Stomach (tissue), 8 donors: ENCODE measurements at regions not wholly inside any gene's neighbourhood (a gene's known extent, or its start where the extent isn't known, plus 50 kb on each side); places are given as distances from the start of the nearest gene placed in this dataset.

Source experiments
- DNase-seq, 2 donors: peaks; one replicate each; pipeline versions ENCODE4 v3.0.0 to v3.0.0-alpha.2; 2013 to 2019
- H3K27ac ChIP-seq, 5 donors: fragments of 200-600 bp in 4 of 5; sonication (generic) in 4 of 5; one replicate each; pipeline ENCODE4 v1.5.1; 2013 to 2019; ENCODE audit warnings: mild to moderate bottlenecking in 1 of 5, moderate library complexity in 1 of 5
- H3K27me3 ChIP-seq, 3 donors: fragments of 200-600 bp; sonication (generic); one replicate each; pipeline ENCODE4 v1.5.1; 2017 to 2019; ENCODE audit warnings: mixed run types in 1 of 3
- H3K36me3 ChIP-seq, 4 donors: fragments of 200-600 bp; sonication (generic); 1 replicate in 3 of 4; 2 replicates in 1 of 4; pipeline ENCODE4 v1.5.1; 2016 to 2019
- H3K4me1 ChIP-seq, 4 donors: fragments of 200-600 bp; sonication (generic); one replicate each; pipeline ENCODE4 v1.5.1; 2016 to 2019
- H3K4me3 ChIP-seq, 4 donors: fragments of 200-600 bp; sonication (generic) in 3 of 4; one replicate each; pipeline ENCODE4 v1.5.1; 2016 to 2019; ENCODE audit warnings: mild to moderate bottlenecking in 1 of 4
- H3K9me3 ChIP-seq, 4 donors: fragments of 200-600 bp; sonication (generic); one replicate each; pipeline ENCODE4 v1.5.1; 2016 to 2019
- EP300 ChIP-seq: sonication (generic); formaldehyde crosslinking; IDR thresholded peaks from one replicate; pipeline ENCODE4 v1.6.1; 2017; ENCODE audit warnings: antibody characterized with exemption
- POLR2A ChIP-seq, 4 donors: fragments of 450-650 bp; IDR thresholded peaks; one replicate each; pipeline ENCODE4 v1.6.1; 2016; ENCODE audit warnings: antibody characterized with exemption in 4 of 4, control low read depth in 2 of 4, mild to moderate bottlenecking in 1 of 4, moderate library complexity in 1 of 4
- POLR2AphosphoS5 ChIP-seq, 3 donors: sonication (generic); formaldehyde crosslinking; IDR thresholded peaks; one replicate each; pipeline ENCODE4 v1.6.1; 2016; ENCODE audit warnings: antibody characterized with exemption in 3 of 3
- WGBS, 5 donors: extraction: QIAGEN DNeasy Blood & Tissue Kit in 3 of 5; methylation state at CpG; one replicate each; pipeline versions ENCODE4 v1.1.5 to v1.1.7; 2013 to 2018; 5-methylcytosine and 5-hydroxymethylcytosine counted together
- intact Hi-C: fragments of 100-400 bp; cut with DNase I; formaldehyde crosslinking; loops from one replicate; pipeline ENCODE4 v1.15.1; 2023; ENCODE audit warnings: low total_unique reads
- TF ChIP-seq, protein P1 (sequence below), 7 experiments: fragments of 450-650 bp in 4 of 7; fragments of 200-600 bp in 3 of 7; sonication (generic) in 3 of 7; IDR thresholded peaks; one replicate each; pipeline ENCODE4 v1.5.1; 2016 to 2019; ENCODE audit warnings: antibody characterized with exemption in 7 of 7, control low read depth in 2 of 7, mild to moderate bottlenecking in 1 of 7
- donor health status: healthy with polysubstance abuse.
- donor health status: Bipolar disorder and iron deficiency.
- donor health status: healthy.

DNA sequence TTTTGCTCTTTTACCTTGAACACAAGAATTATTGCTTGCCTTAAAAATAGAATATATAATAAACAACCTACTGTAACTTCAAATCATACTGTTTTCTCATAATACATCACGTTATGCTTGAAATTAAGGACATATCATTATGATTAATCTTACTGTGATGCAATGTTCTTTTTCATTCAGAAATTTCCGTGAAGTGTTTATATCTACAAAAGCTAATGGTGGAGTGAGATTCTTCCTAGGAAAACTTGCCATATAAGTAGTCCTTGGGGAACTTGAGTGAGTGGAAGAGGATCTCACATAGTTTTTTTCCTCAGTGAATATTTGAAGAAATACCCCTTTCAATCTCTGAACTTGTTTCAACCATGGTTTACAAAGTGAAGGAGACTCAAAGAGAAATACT, 498.7 kb upstream of the CBLB start:
- WGBS, 5 donors = 60 to 77% (median 69%) methylated on average over 2 of the region's 2 CpGs
- Histone ChIP-seq H3K4me1 (no peaks in the 10 kb centered on the region), H3K36me3 (no peaks in the 10 kb centered on the region), H3K27me3 (no peaks in the 10 kb centered on the region), H3K27ac (no peak overlapping the region), H3K4me3 (no peak overlapping the region), H3K9me3 (peaks cover 0 to 2% (median 0%) of the 10 kb centered on the region in 4 donors)
- TF ChIP-seq POLR2AphosphoS5 (IDR thresholded peaks at IDR 0.05) (no peak), POLR2A (IDR thresholded peaks at IDR 0.05) (no peak), EP300 (no peak)
- TF ChIP-seq, protein P1, sequence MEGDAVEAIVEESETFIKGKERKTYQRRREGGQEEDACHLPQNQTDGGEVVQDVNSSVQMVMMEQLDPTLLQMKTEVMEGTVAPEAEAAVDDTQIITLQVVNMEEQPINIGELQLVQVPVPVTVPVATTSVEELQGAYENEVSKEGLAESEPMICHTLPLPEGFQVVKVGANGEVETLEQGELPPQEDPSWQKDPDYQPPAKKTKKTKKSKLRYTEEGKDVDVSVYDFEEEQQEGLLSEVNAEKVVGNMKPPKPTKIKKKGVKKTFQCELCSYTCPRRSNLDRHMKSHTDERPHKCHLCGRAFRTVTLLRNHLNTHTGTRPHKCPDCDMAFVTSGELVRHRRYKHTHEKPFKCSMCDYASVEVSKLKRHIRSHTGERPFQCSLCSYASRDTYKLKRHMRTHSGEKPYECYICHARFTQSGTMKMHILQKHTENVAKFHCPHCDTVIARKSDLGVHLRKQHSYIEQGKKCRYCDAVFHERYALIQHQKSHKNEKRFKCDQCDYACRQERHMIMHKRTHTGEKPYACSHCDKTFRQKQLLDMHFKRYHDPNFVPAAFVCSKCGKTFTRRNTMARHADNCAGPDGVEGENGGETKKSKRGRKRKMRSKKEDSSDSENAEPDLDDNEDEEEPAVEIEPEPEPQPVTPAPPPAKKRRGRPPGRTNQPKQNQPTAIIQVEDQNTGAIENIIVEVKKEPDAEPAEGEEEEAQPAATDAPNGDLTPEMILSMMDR (IDR thresholded peaks at IDR 0.05) = no peak
- intact Hi-C loops = no loop called here
- DNase-seq = no peak

DNA sequence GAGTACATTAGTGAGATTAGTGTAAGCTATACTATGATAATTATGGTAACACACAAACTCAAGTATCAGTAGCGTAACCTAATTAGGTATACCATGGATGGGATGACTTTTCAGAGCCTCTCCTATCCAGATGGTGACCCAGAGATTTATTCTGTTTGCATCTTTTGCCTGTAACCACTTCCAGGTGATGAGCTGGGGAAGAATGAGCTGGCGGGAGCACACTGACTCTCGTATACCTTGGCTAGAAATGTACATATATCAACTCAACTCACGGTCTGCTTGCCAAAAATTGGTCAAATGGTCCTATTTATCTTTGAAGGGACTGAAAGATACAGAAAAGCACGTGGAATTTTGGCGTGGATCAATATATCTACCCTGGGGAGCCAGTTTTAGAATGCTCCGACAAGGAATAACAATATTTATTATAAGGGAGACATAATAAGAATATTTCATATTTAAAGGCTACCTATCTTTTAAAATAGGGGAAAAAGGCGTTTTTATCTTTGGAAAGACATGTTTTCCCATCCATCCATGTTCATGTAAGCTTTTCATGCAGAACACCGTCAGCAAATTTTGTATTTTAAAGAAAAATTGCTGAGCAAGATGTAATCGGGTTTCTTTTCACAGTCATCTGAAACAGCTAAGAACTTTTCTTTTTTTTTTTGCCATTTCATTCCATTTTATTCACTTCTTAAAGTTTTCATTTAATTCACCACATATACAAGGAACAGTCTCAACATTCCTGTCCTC, 502.6 kb upstream of the CBLB start:
- no peaks in the 10 kb centered on the region for H3K4me1 ChIP-seq
- no peak overlapping the region for H3K27ac ChIP-seq
- no peaks in the 10 kb centered on the region for H3K36me3 ChIP-seq
- H3K4me3 ChIP-seq = no peak overlapping the region
- TF ChIP-seq POLR2AphosphoS5 (IDR thresholded peaks at IDR 0.05) (no peak), POLR2A (IDR thresholded peaks at IDR 0.05) (no peak), EP300 (no peak)
- TF ChIP-seq, protein P1 (IDR thresholded peaks at IDR 0.05) = no peak
- intact Hi-C loops = no loop called here
- DNase-seq = no peak
- H3K9me3 ChIP-seq = no peaks in the 10 kb centered on the region
- no peaks in the 10 kb centered on the region for H3K27me3 ChIP-seq
- 72 to 82% (median 75%) methylated on average over 10 of the region's 10 CpGs for WGBS, 5 donors

DNA sequence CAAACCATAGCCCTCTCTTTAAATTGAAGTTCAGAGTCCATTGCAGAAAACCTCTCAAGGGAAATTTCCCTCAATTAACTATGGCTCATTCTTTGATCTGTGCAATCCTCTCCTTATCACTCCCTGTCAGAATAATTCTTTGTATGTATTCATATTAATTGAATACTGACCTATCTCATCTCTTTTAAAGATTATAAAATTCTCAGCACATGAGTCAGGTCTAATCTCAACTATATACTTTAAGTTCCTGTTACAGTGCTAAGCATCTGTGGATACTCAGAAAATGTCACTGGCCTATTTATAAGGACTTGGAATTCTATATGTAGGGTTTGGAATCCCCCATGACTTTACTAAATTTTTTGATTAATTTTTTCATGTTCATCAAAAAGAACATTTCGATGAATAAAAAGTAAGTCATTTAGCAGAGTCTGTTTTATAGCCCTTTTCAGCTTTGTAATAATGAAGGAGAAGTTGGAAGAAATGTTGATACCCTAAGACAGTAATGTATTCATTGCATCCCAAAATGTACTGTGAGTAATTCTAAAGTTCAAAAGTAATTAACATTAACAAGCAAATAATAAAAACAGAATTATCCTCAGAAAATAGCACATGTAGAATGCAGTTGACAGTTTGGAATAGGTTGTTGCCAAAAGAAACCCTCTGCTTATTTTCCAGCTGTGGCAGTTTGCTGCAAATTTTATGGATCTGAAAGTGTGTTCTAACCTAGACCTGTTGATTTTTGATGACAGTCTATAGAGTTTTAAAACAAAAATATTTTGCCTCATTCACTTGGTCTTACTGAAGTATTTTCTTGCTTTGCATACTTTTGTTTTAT, 503.4 kb upstream of the CBLB start:
- DNase-seq = peak in 1 of 2 donors; percentile 21
- Histone ChIP-seq H3K4me3 (no peak overlapping the region), H3K4me1 (no peaks in the 10 kb centered on the region), H3K36me3 (no peaks in the 10 kb centered on the region), H3K9me3 (no peaks in the 10 kb centered on the region), H3K27me3 (no peaks in the 10 kb centered on the region), H3K27ac (no peak overlapping the region)
- WGBS, 5 donors = 76 to 89% (median 77%) methylated on average over 1 of the region's 1 CpG
- TF ChIP-seq POLR2A (IDR thresholded peaks at IDR 0.05) (no peak), EP300 (no peak), POLR2AphosphoS5 (IDR thresholded peaks at IDR 0.05) (no peak)
- TF ChIP-seq, protein P1 (IDR thresholded peaks at IDR 0.05) = no peak
- intact Hi-C loops = no loop called here

DNA sequence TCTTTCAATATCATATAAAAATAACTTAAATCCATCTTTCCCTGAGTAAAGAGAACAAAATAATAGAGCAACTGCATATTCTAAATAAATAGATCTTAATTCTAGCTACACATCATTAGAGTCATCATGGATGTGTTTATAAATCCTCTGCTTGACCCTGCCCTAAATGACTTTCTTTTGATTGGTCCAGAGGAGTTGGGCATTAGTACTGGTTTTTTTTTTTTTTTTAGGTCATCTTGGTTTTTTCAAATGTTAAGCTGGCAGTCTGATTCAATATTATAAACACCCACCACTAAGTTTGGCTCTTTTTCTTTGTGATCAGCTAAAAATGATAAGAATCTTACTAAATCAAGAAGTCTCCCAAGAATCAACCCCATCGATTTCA, 504.0 kb upstream of the CBLB start:
- no peak overlapping the region for H3K27ac ChIP-seq
- no peaks in the 10 kb centered on the region for H3K4me1 ChIP-seq
- no peaks in the 10 kb centered on the region for H3K27me3 ChIP-seq
- intact Hi-C loops = no loop called here
- no peaks in the 10 kb centered on the region for H3K36me3 ChIP-seq
- no peak for DNase-seq
- 53 to 93% (median 80%) methylated on average over 1 of the region's 1 CpG for WGBS, 5 donors
- H3K4me3 ChIP-seq = no peak overlapping the region
- H3K9me3 ChIP-seq = no peaks in the 10 kb centered on the region
- no peak for TF ChIP-seq POLR2A (IDR thresholded peaks at IDR 0.05)
- TF ChIP-seq POLR2AphosphoS5 (IDR thresholded peaks at IDR 0.05) = no peak
- TF ChIP-seq, protein P1 (IDR thresholded peaks at IDR 0.05) = no peak
- TF ChIP-seq EP300 = no peak
